ENCODE measurements at regions not wholly inside any gene's neighbourhood (a gene's known extent, or its start where the extent isn't known, plus 50 kb on each side); places are given as distances from the start of the nearest gene placed in this dataset.

- TF ChIP-seq ZFX (IDR thresholded peaks at IDR 0.05; ENCODE audit: borderline replicate concordance) (no peak), CTCF (IDR thresholded peaks at IDR 0.05) (no peak)
- no peak overlapping the region for H3K27ac ChIP-seq
Observed at GRCh38 chr9:129561594-129562281, 59.2 kb downstream of the C9orf50 start.

GRCh38 chr9:129560881-129561306 lies 60.0 kb downstream of the C9orf50 start:
- no peak overlapping the region for H3K27ac ChIP-seq
- TF ChIP-seq CTCF (IDR thresholded peaks at IDR 0.05) (no peak), ZFX (IDR thresholded peaks at IDR 0.05; ENCODE audit: borderline replicate concordance) (no peak)

- TF ChIP-seq ZFX (IDR thresholded peaks at IDR 0.05; ENCODE audit: borderline replicate concordance): no peak
- no peak for TF ChIP-seq CTCF (IDR thresholded peaks at IDR 0.05)
Observed at GRCh38 chr9:129559506-129559881, 61.4 kb downstream of the C9orf50 start.

GRCh38 chr9:129558551-129559505 lies 62.1 kb downstream of the C9orf50 start:
- TF ChIP-seq CTCF (IDR thresholded peaks at IDR 0.05): no peak
- no peak for TF ChIP-seq ZFX (IDR thresholded peaks at IDR 0.05; ENCODE audit: borderline replicate concordance)
- H3K27ac ChIP-seq: no peak overlapping the region

More at GRCh38 chr9:129559506-129559881, 61.4 kb downstream of the C9orf50 start:
- no peak overlapping the region for H3K27ac ChIP-seq

- TF ChIP-seq ZFX (IDR thresholded peaks at IDR 0.05; ENCODE audit: borderline replicate concordance) (no peak), CTCF (IDR thresholded peaks at IDR 0.05) (no peak)
- H3K27ac ChIP-seq: no peak overlapping the region
Observed at GRCh38 chr9:129558063-129558550, 62.8 kb downstream of the C9orf50 start.

- TF ChIP-seq CTCF (IDR thresholded peaks at IDR 0.05) (no peak), ZFX (IDR thresholded peaks at IDR 0.05; ENCODE audit: borderline replicate concordance) (no peak)
- no peak overlapping the region for H3K27ac ChIP-seq
Observed at GRCh38 chr9:129557192-129558036, 63.5 kb downstream of the C9orf50 start.

Measured in 22Rv1 (cell line).